ENCODE measurements at regions not wholly inside any gene's neighbourhood (a gene's known extent, or its start where the extent isn't known, plus 50 kb on each side); places are given as distances from the start of the nearest gene placed in this dataset.

- TF ChIP-seq RAD21 (IDR thresholded peaks at IDR 0.05 in 1 of 2, conservative IDR thresholded peaks at IDR 0.05 in 1 of 2; ENCODE audit: low read depth in 2 of 2, low read length in 2 of 2) (no peak), POLR2A (IDR thresholded peaks at IDR 0.05; ENCODE audit: control extremely low read depth in 1 of 2, low read depth in 2 of 2, low read length in 2 of 2) (no peak), CTCF (IDR thresholded peaks at IDR 0.05; ENCODE audit: control extremely low read depth in 1 of 3, insufficient read depth in 1 of 3, low read depth in 1 of 3, low read length in 3 of 3) (no peak), EZH2 (IDR thresholded peaks at IDR 0.05; ENCODE audit: low read depth, low read length, severe bottlenecking) (no peak), SP1 (IDR thresholded peaks at IDR 0.05; ENCODE audit: low read depth, low read length) (no peak), TEAD4 (IDR thresholded peaks at IDR 0.05; ENCODE audit: low read depth, low read length) (no peak), YY1 (IDR thresholded peaks at IDR 0.05; ENCODE audit: low read depth, low read length) (no peak), RXRA (IDR thresholded peaks at IDR 0.05; ENCODE audit: insufficient read depth, low read depth, low read length) (no peak), POLR2AphosphoS5 (IDR thresholded peaks at IDR 0.05; ENCODE audit: low read depth, low read length) (no peak), USF2 (IDR thresholded peaks at IDR 0.05; ENCODE audit: low read length) (no peak), BRCA1 (IDR thresholded peaks at IDR 0.05; ENCODE audit: low read depth, low read length) (no peak), SRF (IDR thresholded peaks at IDR 0.05; ENCODE audit: low read depth, low read length) (no peak), KDM1A (IDR thresholded peaks at IDR 0.05; ENCODE audit: borderline replicate concordance, low read length) (no peak), EP300 (IDR thresholded peaks at IDR 0.05; ENCODE audit: borderline replicate concordance in 1 of 2, low read depth in 2 of 2, low read length in 2 of 2) (no peak)
These were observed 455.2 kb downstream of the ISL1 start for GRCh38 chr5:51838459-51838858.
